IMR-90 (cell line): ENCODE measurements at regions not wholly inside any gene's neighbourhood (a gene's known extent, or its start where the extent isn't known, plus 50 kb on each side); places are given as distances from the start of the nearest gene placed in this dataset.

Experiments
- ATAC-seq: fragments of 200-7000 bp; cut with Tn5 transposase; 2 replicates; pipeline ENCODE4 v1.9.1; 2020; ENCODE audit warnings: low read depth, mild to moderate bottlenecking, moderate library complexity
- BruUV-seq: library from RNA; stranded (reverse); fragments of 400-500 nt; replicated peaks from 2 replicates; lab custom pipeline; 2021; lab: Mats Ljungman, UMichigan
- CTCF ChIA-PET: fragments of 300-600 bp; formaldehyde crosslinking; extraction: SDS; loops from one replicate; lab custom pipeline; 2021; ENCODE audit warnings: antibody characterized with exemption; lab: Yijun Ruan, JAX
- POLR2A ChIA-PET: fragments of 300-600 bp; sonication (Branson Sonifier 250); formaldehyde crosslinking; loops from one replicate; lab custom pipeline; 2022; ENCODE audit warnings: antibody characterized with exemption; ENCODE audit not compliant: unreplicated experiment; lab: Charles Lee
- DNase-seq: peaks from one replicate; pipeline ENCODE4 v3.0.0; 2013
- H2AFZ ChIP-seq: replicated peaks from 2 replicates; pipeline ENCODE3; 2013; ENCODE audit warnings: low read length, mild to moderate bottlenecking; ENCODE audit not compliant: poor library complexity
- H2AK5ac ChIP-seq: 2 replicates; pipeline ENCODE4 v1.6.1; 2013; ENCODE audit warnings: low read depth, low read length, inconsistent platforms
- H2AK9ac ChIP-seq: replicated peaks from 2 replicates; pipeline ENCODE3; 2013; ENCODE audit warnings: mild to moderate bottlenecking, low read depth, low read length, moderate library complexity; ENCODE audit not compliant: poor library complexity
- H2BK120ac ChIP-seq: 2 replicates; pipeline ENCODE4 v1.6.1; 2013; ENCODE audit warnings: low read depth, low read length, inconsistent platforms
- H2BK15ac ChIP-seq: 3 replicates; pipeline ENCODE4 v1.6.1; 2013; ENCODE audit warnings: low read depth, low read length, inconsistent platforms
- H2BK20ac ChIP-seq: 2 replicates; pipeline ENCODE4 v1.6.1; 2013; ENCODE audit warnings: low read depth, mild to moderate bottlenecking, inconsistent platforms, low read length, moderate library complexity
- H2BK5ac ChIP-seq: 2 replicates; pipeline ENCODE4 v1.6.1; 2013; ENCODE audit warnings: mild to moderate bottlenecking, low read depth, low read length, inconsistent platforms; ENCODE audit not compliant: poor library complexity, severe bottlenecking
- H3K14ac ChIP-seq: replicated peaks from 2 replicates; pipeline ENCODE4 v1.6.1; 2013; ENCODE audit warnings: low read depth, low read length, inconsistent platforms
- H3K18ac ChIP-seq: 2 replicates; pipeline ENCODE4 v1.6.1; 2013; ENCODE audit warnings: low read depth, low read length, control low read depth
- H3K23ac ChIP-seq: 2 replicates; pipeline ENCODE4 v1.6.1; 2013; ENCODE audit warnings: low read depth, low read length, inconsistent platforms
- H3K27ac ChIP-seq: 2 replicates; pipeline ENCODE4 v1.5.1; 2013; ENCODE audit warnings: mild to moderate bottlenecking, control low read depth, low read length; ENCODE audit not compliant: insufficient read depth
- H3K27me3 ChIP-seq: 2 replicates; pipeline ENCODE4 v1.6.1; 2013; ENCODE audit warnings: low read length; ENCODE audit not compliant: control insufficient read depth, insufficient read depth
- H3K36me3 ChIP-seq: 2 replicates; pipeline ENCODE4 v1.6.1; 2013; ENCODE audit warnings: low read length, mixed read lengths; ENCODE audit not compliant: control insufficient read depth, insufficient read depth
- H3K4ac ChIP-seq: 2 replicates; pipeline ENCODE4 v1.6.1; 2013; ENCODE audit warnings: low read depth, low read length, inconsistent platforms
- H3K4me1 ChIP-seq: 2 replicates; pipeline ENCODE4 v1.6.1; 2013; ENCODE audit warnings: low read length, mixed read lengths; ENCODE audit not compliant: control insufficient read depth, insufficient read depth
- H3K4me2 ChIP-seq: 2 replicates; pipeline ENCODE4 v1.6.1; 2013; ENCODE audit warnings: low read depth, mild to moderate bottlenecking, control low read depth, low read length, moderate library complexity
- H3K4me3 ChIP-seq: 2 replicates; pipeline ENCODE4 v1.5.1; 2013; ENCODE audit warnings: low read depth, mild to moderate bottlenecking, control low read depth, low read length, moderate library complexity; ENCODE audit not compliant: insufficient read depth
- H3K56ac ChIP-seq: 2 replicates; pipeline ENCODE4 v1.6.1; 2013; ENCODE audit warnings: low read length, inconsistent platforms; ENCODE audit not compliant: insufficient read depth; ENCODE audit errors: extremely low read depth
- H3K79me1 ChIP-seq, 2 experiments: 2 replicates each; pipeline ENCODE4 v1.6.1; 2013; ENCODE audit warnings: low read length in 2 of 2, inconsistent platforms in 1 of 2, low read depth in 1 of 2
- H3K9ac ChIP-seq: 2 replicates; pipeline ENCODE4 v1.6.1; 2013; ENCODE audit warnings: low read depth, low read length, control low read depth
- H3K9me1 ChIP-seq: 2 replicates; pipeline ENCODE4 v1.6.1; 2013; ENCODE audit warnings: low read length, inconsistent platforms; ENCODE audit not compliant: insufficient read depth
- H3K9me3 ChIP-seq: 2 replicates; pipeline ENCODE4 v1.6.1; 2013; ENCODE audit warnings: low read length; ENCODE audit not compliant: control insufficient read depth, insufficient read depth
- H4K20me1 ChIP-seq: 2 replicates; pipeline ENCODE4 v1.6.1; 2013; ENCODE audit warnings: low read length, inconsistent platforms; ENCODE audit not compliant: insufficient read depth
- H4K5ac ChIP-seq: 2 replicates; pipeline ENCODE4 v1.6.1; 2013; ENCODE audit warnings: mild to moderate bottlenecking, low read depth, low read length, control low read depth
- H4K8ac ChIP-seq, 2 experiments: 2 replicates each; pipeline ENCODE4 v1.6.1; 2013; ENCODE audit warnings: low read depth in 2 of 2, low read length in 2 of 2, control low read depth in 1 of 2, inconsistent platforms in 1 of 2
- H4K91ac ChIP-seq: 2 replicates; pipeline ENCODE4 v1.6.1; 2013; ENCODE audit warnings: low read depth, low read length, inconsistent platforms; ENCODE audit not compliant: insufficient read depth
- BHLHE40 ChIP-seq: fragments of 150-350 bp; IDR thresholded peaks from 2 replicates; pipeline ENCODE4 v1.6.1; 2016; ENCODE audit warnings: mild to moderate bottlenecking, low read depth, low read length
- ELK1 ChIP-seq: fragments of 150-350 bp; IDR thresholded peaks from 2 replicates; pipeline ENCODE4 v1.6.1; 2016; ENCODE audit warnings: low read depth, mild to moderate bottlenecking, low read length, moderate library complexity, borderline replicate concordance
- FOS ChIP-seq: fragments of 150-350 bp; IDR thresholded peaks from 2 replicates; pipeline ENCODE4 v1.6.1; 2016; ENCODE audit warnings: low read depth, low read length
- NFE2L2 ChIP-seq: fragments of 150-350 bp; IDR thresholded peaks from 2 replicates; pipeline ENCODE4 v1.6.1; 2016; ENCODE audit warnings: low read depth, mild to moderate bottlenecking, low read length
- POLR2A ChIP-seq: IDR thresholded peaks from 2 replicates; pipeline ENCODE4 v1.6.1; 2012; ENCODE audit warnings: mild to moderate bottlenecking, low read depth, low read length
- WGBS, 2 experiments: methylation state at CpG; one replicate each; pipeline versions ENCODE4 v1.1.5 to v1.1.7; 2013; ENCODE audit warnings: missing lambda C conversion rate in 2 of 2; ENCODE audit not compliant: insufficient read length in 1 of 2; ENCODE audit errors: extremely low coverage in 2 of 2; 5-methylcytosine and 5-hydroxymethylcytosine counted together
- dilution Hi-C: fragments of 300-500 bp; cut with HindIII; formaldehyde crosslinking; loops from one replicate; pipeline ENCODE4 v1.14.3; 2018; ENCODE audit warnings: low sequenced_read_pairs; ENCODE audit not compliant: unreplicated experiment
- in situ Hi-C: fragments of 300-500 bp; cut with MboI; formaldehyde crosslinking; loops from 3 replicates; pipeline ENCODE4 v1.14.3; 2019; ENCODE audit warnings: low sequenced_read_pairs, inconsistent platforms, mixed read lengths
- intact Hi-C: fragments of 100-400 bp; cut with micrococcal nuclease; formaldehyde crosslinking; loops from 2 replicates; pipeline ENCODE4 v1.10.0; 2022

- H3K27ac ChIP-seq: no peak overlapping the region
- CTCF ChIA-PET: no interaction called here
- dilution Hi-C loops: no loop called here
Measured at GRCh38 chr17:36840796-36841195, 96.5 kb upstream of the LHX1 start.

More at GRCh38 chr17:36840796-36841195, 96.5 kb upstream of the LHX1 start:
- Histone ChIP-seq H3K79me1 (no peaks in the 10 kb centered on the region), H3K56ac (no peak overlapping the region), H3K27me3 (peaks cover 33% of the 10 kb centered on the region), H4K5ac (no peak overlapping the region), H2BK20ac (no peak overlapping the region), H2BK15ac (no peak overlapping the region), H3K4me2 (no peak overlapping the region), H3K4me3 (no peak overlapping the region), H2AK5ac (no peak overlapping the region), H4K8ac (no peak overlapping the region), H2BK120ac (no peak overlapping the region), H3K9me3 (no peaks in the 10 kb centered on the region), H3K18ac (no peak overlapping the region), H2AFZ (no peak overlapping the region), H2BK5ac (no peak overlapping the region), H3K14ac (no peak overlapping the region), H2AK9ac (no peak overlapping the region), H3K23ac (no peak overlapping the region), H4K20me1 (no peaks in the 10 kb centered on the region), H3K4ac (no peak overlapping the region), H4K91ac (no peak overlapping the region), H3K36me3 (no peaks in the 10 kb centered on the region), H3K4me1 (no peaks in the 10 kb centered on the region), H3K9ac (no peak overlapping the region), H3K9me1 (no peaks in the 10 kb centered on the region)
- DNase-seq: no peak
- POLR2A ChIA-PET: no interaction called here
- no TSS peak for BruUV-seq
- in situ Hi-C loops: no loop called here
- WGBS, 2 experiments: 60% methylated on average over 1 of the region's 1 CpG; no CpG with 5 or more reads in 1 of the 2 experiments
- intact Hi-C loops: no loop called here
- no peak for ATAC-seq
- TF ChIP-seq POLR2A (no peak), ELK1 (no peak), FOS (no peak), BHLHE40 (no peak), NFE2L2 (no peak)
